ENCODE measurements at regions not wholly inside any gene's neighbourhood (a gene's known extent, or its start where the extent isn't known, plus 50 kb on each side); places are given as distances from the start of the nearest gene placed in this dataset.
"Not testable (repeated sequence)": the region's sequence is repeated elsewhere in the genome, so short reads cannot be mapped to it uniquely, and the experiment has no call there.

GRCh38 chr1:114032271-114033215 lies 53.3 kb downstream of the OLFML3 start:
- DNase-seq (ENCODE audit: low spot score), result peak; percentile 71

- peak; percentile 17 for DNase-seq (ENCODE audit: low spot score)
These were observed 54.0 kb downstream of the OLFML3 start for GRCh38 chr1:114033216-114033706.

GRCh38 chr1:114033961-114034360 lies 54.7 kb downstream of the OLFML3 start:
- no peak for DNase-seq (ENCODE audit: low spot score)

GRCh38 chr1:114034567-114035303 lies 55.5 kb downstream of the OLFML3 start:
- DNase-seq (ENCODE audit: low spot score), result no peak

GRCh38 chr1:114035304-114035700 lies 56.0 kb downstream of the OLFML3 start:
- DNase-seq (ENCODE audit: low spot score), result no peak

- not testable (repeated sequence) for DNase-seq (ENCODE audit: low spot score)
These were observed 57.8 kb downstream of the OLFML3 start for GRCh38 chr1:114036841-114037630.

- DNase-seq (ENCODE audit: low spot score), result no peak
These were observed 58.3 kb downstream of the OLFML3 start for GRCh38 chr1:114037631-114037890.

GRCh38 chr1:114037962-114038816 lies 58.9 kb downstream of the OLFML3 start:
- DNase-seq (ENCODE audit: low spot score), result no peak
